KMS-11 (cell line): ENCODE measurements at regions not wholly inside any gene's neighbourhood (a gene's known extent, or its start where the extent isn't known, plus 50 kb on each side); places are given as distances from the start of the nearest gene placed in this dataset.
"Not testable (repeated sequence)": the region's sequence is repeated elsewhere in the genome, so short reads cannot be mapped to it uniquely, and the experiment has no call there.

Experiments used
- H2AFZ ChIP-seq: fragments of 200-600 bp; sonication (generic); 2 replicates; pipeline ENCODE4 v1.6.1; 2016; ENCODE audit warnings: antibody characterized with exemption, mixed run types, low read depth
- H3K27ac ChIP-seq: fragments of 200-600 bp; sonication (generic); 2 replicates; pipeline ENCODE4 v1.6.1; 2016; ENCODE audit warnings: mild to moderate bottlenecking, mixed run types
- H3K27me3 ChIP-seq: fragments of 200-600 bp; sonication (generic); 2 replicates; pipeline ENCODE4 v1.6.1; 2017; ENCODE audit warnings: mild to moderate bottlenecking, low read depth, mixed run types, moderate library complexity; ENCODE audit not compliant: insufficient read depth
- H3K36me3 ChIP-seq: fragments of 200-600 bp; sonication (generic); 2 replicates; pipeline ENCODE4 v1.6.1; 2017; ENCODE audit warnings: mild to moderate bottlenecking, mixed run types; ENCODE audit not compliant: insufficient read depth
- H3K4me1 ChIP-seq: fragments of 200-600 bp; sonication (generic); 2 replicates; pipeline ENCODE4 v1.6.1; 2016; ENCODE audit warnings: mild to moderate bottlenecking, low read depth, mixed run types; ENCODE audit not compliant: poor library complexity, severe bottlenecking
- H3K4me2 ChIP-seq: fragments of 200-600 bp; sonication (generic); 2 replicates; pipeline ENCODE4 v1.7.0; 2016; ENCODE audit warnings: mild to moderate bottlenecking, mixed run types
- H3K4me3 ChIP-seq: fragments of 200-600 bp; sonication (generic); IDR thresholded peaks from 2 replicates; pipeline ENCODE4 v1.6.1; 2017; ENCODE audit warnings: low read depth, low read length, mixed read lengths; ENCODE audit not compliant: insufficient read depth
- H3K79me2 ChIP-seq: fragments of 200-600 bp; sonication (generic); 2 replicates; pipeline ENCODE4 v1.6.1; 2016; ENCODE audit warnings: low read depth, mixed run types; ENCODE audit not compliant: insufficient read depth
- H3K9ac ChIP-seq: fragments of 200-600 bp; sonication (generic); 2 replicates; pipeline ENCODE4 v1.6.1; 2016; ENCODE audit warnings: mild to moderate bottlenecking, mixed run types
- H4K20me1 ChIP-seq: fragments of 200-600 bp; sonication (generic); 2 replicates; pipeline ENCODE4 v1.6.1; 2016; ENCODE audit warnings: mild to moderate bottlenecking, mixed run types; ENCODE audit not compliant: insufficient read depth
- TF ChIP-seq, protein P1 (sequence below): fragments of 200-600 bp; sonication (generic); conservative IDR thresholded peaks from 2 replicates; pipeline ENCODE4 v1.6.1; 2017; ENCODE audit warnings: low read depth, mild to moderate bottlenecking, antibody characterized with exemption, low read length, moderate library complexity, mixed read lengths

DNA sequence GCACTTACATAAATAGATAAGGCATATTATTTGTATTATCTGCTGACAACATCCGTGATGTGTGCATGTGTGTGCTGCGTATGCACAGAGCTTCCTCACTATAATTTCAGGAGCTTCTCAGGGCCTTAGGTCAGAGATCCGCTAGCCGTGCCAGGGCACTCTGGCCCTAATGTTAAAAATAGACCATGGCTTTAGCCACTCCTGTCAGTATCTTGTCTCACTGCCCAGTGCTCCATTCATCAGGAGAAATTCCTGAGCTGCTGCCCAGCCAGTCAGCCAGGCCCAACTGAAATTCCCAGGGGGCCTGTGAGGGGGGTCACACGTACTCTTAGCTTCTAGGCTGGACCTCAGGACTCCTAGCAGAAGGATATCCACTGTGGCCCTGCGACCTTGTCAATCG is 70.0 kb upstream of the ABHD2 start:
- Histone ChIP-seq H4K20me1 (no peaks in the 10 kb centered on the region), H3K9ac (no peak overlapping the region), H3K4me1 (peaks cover 10% of the 10 kb centered on the region), H3K27me3 (no peaks in the 10 kb centered on the region), H2AFZ (peak overlapping the region; percentile 80; the same call in 1 of the 2 replicates), H3K4me2 (peak overlapping the region; percentile 46), H3K4me3 (no peak overlapping the region), H3K36me3 (no peaks in the 10 kb centered on the region), H3K27ac (no peak overlapping the region), H3K79me2 (no peaks in the 10 kb centered on the region)
- TF ChIP-seq, protein P1, sequence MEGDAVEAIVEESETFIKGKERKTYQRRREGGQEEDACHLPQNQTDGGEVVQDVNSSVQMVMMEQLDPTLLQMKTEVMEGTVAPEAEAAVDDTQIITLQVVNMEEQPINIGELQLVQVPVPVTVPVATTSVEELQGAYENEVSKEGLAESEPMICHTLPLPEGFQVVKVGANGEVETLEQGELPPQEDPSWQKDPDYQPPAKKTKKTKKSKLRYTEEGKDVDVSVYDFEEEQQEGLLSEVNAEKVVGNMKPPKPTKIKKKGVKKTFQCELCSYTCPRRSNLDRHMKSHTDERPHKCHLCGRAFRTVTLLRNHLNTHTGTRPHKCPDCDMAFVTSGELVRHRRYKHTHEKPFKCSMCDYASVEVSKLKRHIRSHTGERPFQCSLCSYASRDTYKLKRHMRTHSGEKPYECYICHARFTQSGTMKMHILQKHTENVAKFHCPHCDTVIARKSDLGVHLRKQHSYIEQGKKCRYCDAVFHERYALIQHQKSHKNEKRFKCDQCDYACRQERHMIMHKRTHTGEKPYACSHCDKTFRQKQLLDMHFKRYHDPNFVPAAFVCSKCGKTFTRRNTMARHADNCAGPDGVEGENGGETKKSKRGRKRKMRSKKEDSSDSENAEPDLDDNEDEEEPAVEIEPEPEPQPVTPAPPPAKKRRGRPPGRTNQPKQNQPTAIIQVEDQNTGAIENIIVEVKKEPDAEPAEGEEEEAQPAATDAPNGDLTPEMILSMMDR = no peak

DNA sequence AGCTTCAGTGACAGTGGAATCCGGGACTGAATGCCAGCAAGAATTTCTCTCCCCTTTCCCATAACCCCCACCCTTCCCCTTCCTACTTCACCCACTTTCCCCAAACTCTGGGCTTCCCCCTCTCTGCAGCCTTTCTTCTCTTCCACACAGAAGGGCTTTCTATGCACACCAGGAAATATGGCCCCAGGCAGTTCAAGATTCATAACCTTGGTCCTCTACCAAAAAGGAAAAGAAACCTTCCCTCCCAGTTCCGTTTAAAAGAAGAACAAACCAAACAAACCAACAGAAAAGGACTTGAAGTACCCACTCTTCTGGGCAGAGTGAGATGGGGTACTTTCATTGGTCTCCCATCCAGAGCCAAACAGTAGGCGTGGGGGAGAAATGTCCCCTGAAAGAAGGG is 68.8 kb upstream of the ABHD2 start:
- TF ChIP-seq, protein P1 = no peak
- Histone ChIP-seq H3K79me2 (no peaks in the 10 kb centered on the region), H3K4me3 (no peak overlapping the region), H3K9ac (no peak overlapping the region), H4K20me1 (no peaks in the 10 kb centered on the region), H2AFZ (no peak overlapping the region), H3K4me1 (peaks cover 10% of the 10 kb centered on the region), H3K27ac (no peak overlapping the region), H3K36me3 (no peaks in the 10 kb centered on the region), H3K27me3 (no peaks in the 10 kb centered on the region), H3K4me2 (no peak overlapping the region)

DNA sequence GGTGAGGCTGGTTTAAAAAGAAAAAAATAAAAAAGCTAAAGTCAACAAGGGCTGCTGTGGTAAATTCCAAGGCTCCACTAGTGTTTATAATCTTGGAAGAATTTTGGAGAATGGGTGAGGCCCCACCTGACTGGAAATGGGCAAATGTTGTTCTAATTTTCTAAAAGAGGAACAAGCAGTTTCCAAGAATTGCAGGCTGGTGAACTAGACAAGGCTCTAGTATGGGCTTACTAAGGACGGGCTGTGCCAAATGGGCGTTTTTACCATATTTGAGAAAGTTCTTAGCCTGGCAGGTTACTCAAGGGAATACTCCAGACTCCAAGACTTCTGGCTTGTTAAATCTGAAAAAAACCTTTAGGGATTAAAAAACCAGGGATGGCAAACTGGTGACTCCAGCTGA is 67.0 kb upstream of the ABHD2 start:
- Histone ChIP-seq H3K4me2 (no peak overlapping the region), H3K27me3 (no peaks in the 10 kb centered on the region), H3K4me3 (no peak overlapping the region), H3K27ac (no peak overlapping the region), H3K36me3 (no peaks in the 10 kb centered on the region), H3K79me2 (no peaks in the 10 kb centered on the region), H4K20me1 (no peaks in the 10 kb centered on the region), H2AFZ (no peak overlapping the region), H3K4me1 (peaks cover 10% of the 10 kb centered on the region), H3K9ac (no peak overlapping the region)
- TF ChIP-seq, protein P1 = no peak

DNA sequence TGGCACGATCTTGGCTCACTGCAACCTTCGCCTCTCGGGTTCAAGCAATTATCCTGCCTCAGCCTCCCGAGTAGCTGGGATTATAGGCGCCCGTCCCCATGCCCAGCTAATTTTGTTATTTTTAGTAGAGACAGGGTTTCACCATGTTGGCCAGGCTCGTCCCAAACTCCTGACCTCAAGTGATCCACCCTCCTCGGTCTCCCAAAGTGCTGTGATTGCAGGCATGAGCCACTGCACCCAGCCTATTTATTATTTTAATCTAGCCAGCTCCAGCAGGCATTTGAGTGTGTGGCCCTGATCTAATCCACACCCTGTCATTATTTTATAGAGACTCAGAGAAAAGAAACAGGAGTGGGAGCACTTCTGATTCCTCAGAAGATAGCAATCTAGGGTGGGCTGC is 66.4 kb upstream of the ABHD2 start:
- not testable (repeated sequence) for H2AFZ ChIP-seq, H3K79me2 ChIP-seq, H3K4me3 ChIP-seq, H3K36me3 ChIP-seq, H3K27ac ChIP-seq, H3K4me1 ChIP-seq, H3K4me2 ChIP-seq, H3K27me3 ChIP-seq, H4K20me1 ChIP-seq, H3K9ac ChIP-seq

DNA sequence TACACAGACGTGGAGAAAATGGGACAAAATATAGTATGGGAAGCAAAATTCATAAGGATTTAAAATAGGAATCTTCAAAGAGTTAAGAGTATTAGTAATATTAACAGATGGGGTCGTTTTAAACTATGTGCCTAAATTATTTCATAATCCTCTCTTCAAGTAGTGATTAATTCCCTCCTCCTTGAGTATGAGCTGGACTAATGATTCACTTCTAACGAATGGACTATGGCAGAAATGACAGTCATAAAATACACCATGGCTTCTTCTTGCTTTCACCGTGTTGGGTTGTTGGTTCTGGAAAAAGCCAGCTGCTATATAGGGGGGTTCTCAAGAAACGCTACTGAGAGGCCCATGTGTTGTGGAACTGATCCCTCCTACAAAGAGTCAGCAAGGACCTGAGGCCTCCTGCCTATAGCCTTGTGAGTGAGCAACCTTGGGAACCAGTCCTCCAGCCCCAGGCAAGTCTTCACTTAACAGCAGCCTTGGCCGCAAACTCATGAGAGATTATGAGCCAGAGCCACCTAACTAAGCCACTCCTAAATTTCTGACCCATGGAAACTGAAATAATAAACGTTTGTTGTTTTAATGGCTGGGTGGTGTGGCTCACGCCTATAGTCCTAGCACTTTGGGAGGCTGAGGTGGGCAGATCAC is 64.8 kb upstream of the ABHD2 start:
- Histone ChIP-seq H3K79me2 (no peaks in the 10 kb centered on the region), H3K36me3 (no peaks in the 10 kb centered on the region), H3K4me3 (no peak overlapping the region), H3K4me1 (no peaks in the 10 kb centered on the region), H3K4me2 (no peak overlapping the region), H2AFZ (no peak overlapping the region), H3K9ac (no peak overlapping the region), H3K27ac (no peak overlapping the region), H3K27me3 (no peaks in the 10 kb centered on the region), H4K20me1 (no peaks in the 10 kb centered on the region)
- TF ChIP-seq, protein P1 = no peak
